HL-60 (cell line): ENCODE measurements at regions not wholly inside any gene's neighbourhood (a gene's known extent, or its start where the extent isn't known, plus 50 kb on each side); places are given as distances from the start of the nearest gene placed in this dataset.

Experiments
- DNase-seq, 2 experiments: peaks; one replicate each; pipeline ENCODE4 v3.0.0-alpha.2; 2010 to 2020; ENCODE audit warnings: low read depth in 1 of 2, low spot score in 1 of 2
- H3K27ac ChIP-seq: fragments of 250-450 bp; sonication (Bioruptor Pico); replicated peaks from 2 replicates; pipeline ENCODE4 v1.5.1; 2020; ENCODE audit warnings: mild to moderate bottlenecking, moderate library complexity
- H3K27me3 ChIP-seq: fragments of 250-450 bp; sonication (Bioruptor Pico); 2 replicates; pipeline ENCODE4 v1.5.1; 2021; ENCODE audit warnings: mild to moderate bottlenecking, moderate library complexity; ENCODE audit not compliant: insufficient read depth, poor library complexity, severe bottlenecking
- H3K4me3 ChIP-seq: replicated peaks from 2 replicates; pipeline ENCODE4 v1.5.1; 2011; ENCODE audit warnings: mild to moderate bottlenecking, control low read depth, low read length; ENCODE audit not compliant: insufficient read depth
- CTCF ChIP-seq: IDR thresholded peaks from one replicate; pipeline ENCODE4 v1.5.1; 2011; ENCODE audit warnings: low read length, control low read depth, inconsistent platforms; ENCODE audit not compliant: insufficient read depth
- GABPA ChIP-seq: IDR thresholded peaks from 2 replicates; pipeline ENCODE4 v1.6.1; 2012; ENCODE audit warnings: low read depth
- POLR2AphosphoS5 ChIP-seq: IDR thresholded peaks from 2 replicates; pipeline ENCODE4 v1.6.1; 2012; ENCODE audit warnings: low read depth
- SPI1 ChIP-seq: IDR thresholded peaks from 2 replicates; pipeline ENCODE4 v1.6.1; 2012; ENCODE audit warnings: low read depth, mild to moderate bottlenecking, borderline replicate concordance
- TF ChIP-seq, protein P1 (sequence below): IDR thresholded peaks from 2 replicates; pipeline ENCODE4 v1.6.1; 2012; ENCODE audit warnings: low read depth; ENCODE audit not compliant: insufficient replicate concordance

DNA sequence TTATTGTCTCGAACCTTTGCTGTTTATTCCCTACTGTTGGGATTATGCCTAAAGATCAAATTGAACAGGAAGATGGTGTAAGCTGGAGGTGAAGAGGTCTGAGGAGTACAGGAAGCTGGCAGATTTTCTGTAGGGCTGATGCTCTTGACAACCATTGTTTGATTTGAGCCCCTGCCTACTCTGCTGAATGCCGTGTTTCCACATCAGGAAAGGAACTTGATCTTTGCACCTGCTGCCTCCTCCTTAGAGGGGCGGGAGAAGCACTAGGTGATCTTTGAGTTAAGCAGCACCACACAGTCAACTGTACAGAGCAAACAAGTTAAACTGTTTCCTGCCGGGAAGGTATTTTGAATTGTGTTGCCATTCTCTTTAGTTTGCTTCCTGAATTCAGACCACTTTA is 364.6 kb upstream of the EPHA6 start:
- Histone ChIP-seq H3K4me3 (no peak overlapping the region), H3K27ac (no peak overlapping the region), H3K27me3 (no peaks in the 10 kb centered on the region)
- TF ChIP-seq POLR2AphosphoS5 = no peak
- TF ChIP-seq CTCF = no peak
- no peak for DNase-seq

DNA sequence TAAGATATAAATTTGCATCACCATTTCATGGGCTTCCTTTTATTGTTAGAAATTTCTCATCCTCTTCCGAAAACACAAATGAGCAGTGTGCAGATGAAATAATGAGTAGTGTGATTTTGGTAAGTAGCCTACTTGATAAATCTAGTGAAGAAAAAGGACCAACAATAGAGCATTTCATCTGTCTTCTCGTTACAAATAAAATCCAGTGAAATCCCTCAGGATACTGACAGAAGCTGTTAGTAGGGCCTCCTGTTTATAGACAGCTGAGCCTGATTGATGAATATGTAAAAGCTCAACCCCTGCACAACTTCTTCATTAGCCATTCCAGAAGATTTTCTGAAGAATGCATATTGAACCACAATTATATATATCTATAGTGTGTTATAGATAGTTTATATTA is 363.7 kb upstream of the EPHA6 start:
- Histone ChIP-seq H3K27ac (no peak overlapping the region), H3K27me3 (no peaks in the 10 kb centered on the region), H3K4me3 (no peak overlapping the region)
- no peak for DNase-seq
- no peak for TF ChIP-seq SPI1
- no peak for TF ChIP-seq GABPA
- no peak for TF ChIP-seq POLR2AphosphoS5
- TF ChIP-seq CTCF = no peak

DNA sequence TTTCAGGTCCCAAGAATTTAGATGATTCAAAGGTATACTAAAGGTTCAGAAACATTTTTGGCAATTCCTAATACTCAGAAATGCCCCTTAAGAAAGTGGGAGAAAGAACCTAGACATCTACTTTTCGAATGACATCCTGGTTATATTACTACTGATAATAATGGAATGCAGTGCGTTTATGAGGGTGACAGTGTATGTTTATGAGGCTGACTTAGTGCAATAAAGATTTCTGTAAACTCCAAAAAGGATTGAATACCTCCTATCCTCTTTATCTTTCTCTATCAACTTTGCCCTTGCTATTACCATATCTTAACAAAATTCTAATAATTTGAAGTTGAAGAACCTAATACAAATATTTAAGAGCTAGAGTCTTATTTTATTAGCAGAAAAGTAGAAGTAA is 348.9 kb upstream of the EPHA6 start:
- no peaks in the 10 kb centered on the region for H3K27me3 ChIP-seq
- no peak overlapping the region for H3K4me3 ChIP-seq
- no peak overlapping the region for H3K27ac ChIP-seq
- TF ChIP-seq, protein P1, sequence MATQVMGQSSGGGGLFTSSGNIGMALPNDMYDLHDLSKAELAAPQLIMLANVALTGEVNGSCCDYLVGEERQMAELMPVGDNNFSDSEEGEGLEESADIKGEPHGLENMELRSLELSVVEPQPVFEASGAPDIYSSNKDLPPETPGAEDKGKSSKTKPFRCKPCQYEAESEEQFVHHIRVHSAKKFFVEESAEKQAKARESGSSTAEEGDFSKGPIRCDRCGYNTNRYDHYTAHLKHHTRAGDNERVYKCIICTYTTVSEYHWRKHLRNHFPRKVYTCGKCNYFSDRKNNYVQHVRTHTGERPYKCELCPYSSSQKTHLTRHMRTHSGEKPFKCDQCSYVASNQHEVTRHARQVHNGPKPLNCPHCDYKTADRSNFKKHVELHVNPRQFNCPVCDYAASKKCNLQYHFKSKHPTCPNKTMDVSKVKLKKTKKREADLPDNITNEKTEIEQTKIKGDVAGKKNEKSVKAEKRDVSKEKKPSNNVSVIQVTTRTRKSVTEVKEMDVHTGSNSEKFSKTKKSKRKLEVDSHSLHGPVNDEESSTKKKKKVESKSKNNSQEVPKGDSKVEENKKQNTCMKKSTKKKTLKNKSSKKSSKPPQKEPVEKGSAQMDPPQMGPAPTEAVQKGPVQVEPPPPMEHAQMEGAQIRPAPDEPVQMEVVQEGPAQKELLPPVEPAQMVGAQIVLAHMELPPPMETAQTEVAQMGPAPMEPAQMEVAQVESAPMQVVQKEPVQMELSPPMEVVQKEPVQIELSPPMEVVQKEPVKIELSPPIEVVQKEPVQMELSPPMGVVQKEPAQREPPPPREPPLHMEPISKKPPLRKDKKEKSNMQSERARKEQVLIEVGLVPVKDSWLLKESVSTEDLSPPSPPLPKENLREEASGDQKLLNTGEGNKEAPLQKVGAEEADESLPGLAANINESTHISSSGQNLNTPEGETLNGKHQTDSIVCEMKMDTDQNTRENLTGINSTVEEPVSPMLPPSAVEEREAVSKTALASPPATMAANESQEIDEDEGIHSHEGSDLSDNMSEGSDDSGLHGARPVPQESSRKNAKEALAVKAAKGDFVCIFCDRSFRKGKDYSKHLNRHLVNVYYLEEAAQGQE = no peak
- TF ChIP-seq CTCF (no peak), GABPA (no peak), POLR2AphosphoS5 (no peak), SPI1 (no peak)
- DNase-seq = no peak

GRCh38 chr3:96466441-96466840 is 348.0 kb upstream of the EPHA6 start:
- H3K27me3 ChIP-seq = no peaks in the 10 kb centered on the region
- TF ChIP-seq POLR2AphosphoS5 (no peak), SPI1 (no peak), GABPA (no peak), CTCF (no peak)
- TF ChIP-seq, protein P1 = no peak
- no peak for DNase-seq
- H3K27ac ChIP-seq = no peak overlapping the region
- H3K4me3 ChIP-seq = no peak overlapping the region
